SK-N-SH (cell line): ENCODE measurements at regions not wholly inside any gene's neighbourhood (a gene's known extent, or its start where the extent isn't known, plus 50 kb on each side); places are given as distances from the start of the nearest gene placed in this dataset.

ENCODE experiments used
- CTCF ChIA-PET: fragments of 300-600, 350-600 bp; formaldehyde crosslinking; extraction: SDS; loops from one replicate; lab custom pipeline; 2021; lab: Yijun Ruan, JAX
- POLR2A ChIA-PET: fragments of 350-600 bp; sonication (Branson Sonifier 250); formaldehyde crosslinking; extraction: SDS; loops from one replicate; lab custom pipeline; 2020; ENCODE audit warnings: antibody characterized with exemption, inconsistent platforms; lab: Yijun Ruan, JAX
- DNase-seq: peaks from one replicate; pipeline ENCODE4 v3.0.0; 2012
- H2AFZ ChIP-seq: fragments of 200-600 bp; sonication (generic); 2 replicates; pipeline ENCODE4 v1.8.1; 2016; ENCODE audit warnings: antibody characterized with exemption, mild to moderate bottlenecking, low read depth
- H3F3A ChIP-seq: fragments of 200-600 bp; sonication (generic); replicated peaks from 2 replicates; pipeline ENCODE3; 2016; ENCODE audit warnings: antibody characterized with exemption, mild to moderate bottlenecking; ENCODE audit not compliant: insufficient read depth
- H3K27ac ChIP-seq, 2 experiments: fragments of 200-500 bp in 1 of 2; fragments of 200-600 bp in 1 of 2; sonication (Bioruptor generic) in 1 of 2; sonication (generic), shearing (Covaris generic) in 1 of 2; 2 replicates each; pipeline versions ENCODE4 v1.5.1 to v1.6.1; 2014 to 2016; ENCODE audit warnings: low read depth in 2 of 2, inconsistent platforms in 1 of 2, low read length in 1 of 2, mild to moderate bottlenecking in 1 of 2, mixed read lengths in 1 of 2
- H3K27me3 ChIP-seq: fragments of 200-600 bp; sonication (generic), shearing (Covaris generic); 2 replicates; pipeline ENCODE4 v1.6.1; 2016; ENCODE audit warnings: mixed run types; ENCODE audit not compliant: insufficient read depth
- H3K36me3 ChIP-seq, 2 experiments: fragments of 200-500 bp in 1 of 2; fragments of 200-600 bp in 1 of 2; sonication (Bioruptor generic) in 1 of 2; sonication (generic) in 1 of 2; replicated peaks in 1 of 2; 2 replicates each; pipeline versions ENCODE3 to v1.5.1; 2014 to 2016; ENCODE audit warnings: low read length in 1 of 2, mild to moderate bottlenecking in 1 of 2; ENCODE audit not compliant: insufficient read depth in 2 of 2, control insufficient read depth in 1 of 2
- H3K4me1 ChIP-seq, 2 experiments: fragments of 200-500 bp in 1 of 2; fragments of 200-600 bp in 1 of 2; sonication (Bioruptor generic) in 1 of 2; sonication (generic), shearing (Covaris generic) in 1 of 2; 2 replicates each; pipeline versions ENCODE4 v1.5.1 to v1.6.1; 2014 to 2016; ENCODE audit warnings: low read depth in 1 of 2, low read length in 1 of 2, mixed run types in 1 of 2; ENCODE audit not compliant: insufficient read depth in 2 of 2, control insufficient read depth in 1 of 2
- H3K4me2 ChIP-seq: fragments of 200-600 bp; sonication (generic), shearing (Covaris generic); 2 replicates; pipeline ENCODE4 v1.6.1; 2017; ENCODE audit warnings: mixed run types
- H3K4me3 ChIP-seq, 2 experiments: fragments of 200-500 bp in 1 of 2; fragments of 200-600 bp in 1 of 2; sonication (Bioruptor generic) in 1 of 2; sonication (generic), shearing (Covaris generic) in 1 of 2; 2 replicates each; pipeline versions ENCODE4 v1.5.1 to v1.8.1; 2014 to 2016; ENCODE audit warnings: low read depth in 2 of 2, inconsistent platforms in 1 of 2, low read length in 1 of 2, mild to moderate bottlenecking in 1 of 2, mixed read lengths in 1 of 2, moderate library complexity in 1 of 2
- H3K79me2 ChIP-seq: fragments of 200-600 bp; sonication (generic); 2 replicates; pipeline ENCODE4 v1.8.1; 2017; ENCODE audit warnings: mild to moderate bottlenecking; ENCODE audit not compliant: insufficient read depth
- H3K9ac ChIP-seq: fragments of 200-600 bp; sonication (generic); 2 replicates; pipeline ENCODE4 v1.6.1; 2017; ENCODE audit warnings: mixed run types
- H3K9me2 ChIP-seq: fragments of 200-600 bp; sonication (generic); 2 replicates; pipeline ENCODE4 v1.6.1; 2017; ENCODE audit warnings: mixed run types
- H3K9me3 ChIP-seq: fragments of 200-600 bp; sonication (generic); 2 replicates; pipeline ENCODE4 v1.6.1; 2017; ENCODE audit warnings: mixed run types, mild to moderate bottlenecking, moderate library complexity
- H4K20me1 ChIP-seq: fragments of 200-600 bp; sonication (generic); 2 replicates; pipeline ENCODE4 v1.6.1; 2017; ENCODE audit warnings: mild to moderate bottlenecking, mixed run types; ENCODE audit not compliant: insufficient read depth
- CHD2 ChIP-seq: fragments of 150-350 bp; IDR thresholded peaks from 2 replicates; pipeline ENCODE4 v1.6.1; 2018; ENCODE audit warnings: low read length; ENCODE audit not compliant: partially characterized antibody
- EP300 ChIP-seq, 2 experiments: IDR thresholded peaks; 2 replicates each; pipeline versions ENCODE4 v1.4.0 to v1.6.1; 2012; ENCODE audit warnings: borderline replicate concordance in 1 of 2, low read depth in 1 of 2, low read length in 1 of 2
- FOXJ3 ChIP-seq: sonication (generic); formaldehyde crosslinking; IDR thresholded peaks from 2 replicates; pipeline ENCODE4 v1.5.1; 2020; ENCODE audit warnings: mild to moderate bottlenecking, missing genetic modification reagents
- FOXM1 ChIP-seq: IDR thresholded peaks from 2 replicates; pipeline ENCODE4 v1.4.0; 2012; ENCODE audit warnings: low read depth, mild to moderate bottlenecking
- MXI1 ChIP-seq: IDR thresholded peaks from 2 replicates; pipeline ENCODE4 v1.6.1; 2012; ENCODE audit warnings: mild to moderate bottlenecking, low read depth, low read length, improper control_type of control experiment
- NFIC ChIP-seq: IDR thresholded peaks from 2 replicates; pipeline ENCODE4 v1.4.0; 2012; ENCODE audit warnings: borderline replicate concordance
- NRF1 ChIP-seq: IDR thresholded peaks from 2 replicates; pipeline ENCODE4 v1.6.1; 2012; ENCODE audit warnings: low read depth, mild to moderate bottlenecking, low read length
- RXRA ChIP-seq: IDR thresholded peaks from 2 replicates; pipeline ENCODE4 v1.4.0; 2012; ENCODE audit warnings: low read depth, mild to moderate bottlenecking, borderline replicate concordance
- SIN3A ChIP-seq: IDR thresholded peaks from 2 replicates; pipeline ENCODE4 v1.6.1; 2012; ENCODE audit warnings: low read depth, mild to moderate bottlenecking, low read length, moderate library complexity, borderline replicate concordance
- WGBS: methylation state at CpG from one replicate; pipeline ENCODE4 v1.1.6; 2017; ENCODE audit warnings: low lambda C conversion rate; 5-methylcytosine and 5-hydroxymethylcytosine counted together
- TF ChIP-seq, protein P1 (sequence below): fragments of 200-600 bp; sonication (generic); IDR thresholded peaks from 2 replicates; pipeline ENCODE4 v1.6.1; 2017; ENCODE audit warnings: antibody characterized with exemption, mild to moderate bottlenecking, moderate library complexity
- TF ChIP-seq, protein P2 (sequence below): IDR thresholded peaks from 2 replicates; pipeline ENCODE4 v1.4.0; 2012; ENCODE audit warnings: low read depth, borderline replicate concordance
- TF ChIP-seq, protein P3 (sequence below): fragments of 150-350 bp; IDR thresholded peaks from 2 replicates; pipeline ENCODE4 v1.6.1; 2017; ENCODE audit warnings: antibody characterized with exemption, low read length, low read depth, borderline replicate concordance
- TF ChIP-seq, protein P4 (sequence below): IDR thresholded peaks from 2 replicates; pipeline ENCODE4 v1.4.0; 2012; ENCODE audit warnings: low read depth, borderline replicate concordance

- H3K4me2 ChIP-seq, result no peak overlapping the region
- POLR2A ChIA-PET, result no interaction called here
- no peak overlapping the region for H3K27ac ChIP-seq
- no peaks in the 10 kb centered on the region for H3K9me3 ChIP-seq
- H3F3A ChIP-seq, result no peaks in the 10 kb centered on the region
- H4K20me1 ChIP-seq, result no peaks in the 10 kb centered on the region
- CTCF ChIA-PET, result interaction anchor here (0.9 to 2.3 kb wide), 2 partner anchors 8 to 9 kb away, joined by 3 to 5 read pairs; no protein-coding TSS in a partner anchor
- H3K79me2 ChIP-seq, result no peaks in the 10 kb centered on the region
- 78% methylated on average over 2 of the region's 2 CpGs for WGBS
- H3K4me3 ChIP-seq, result no peak overlapping the region
- no peaks in the 10 kb centered on the region for H3K27me3 ChIP-seq
- H3K4me1 ChIP-seq, result peaks cover 0 to 3% of the 10 kb centered on the region in 2 experiments; a peak in 1 of 4 replicates
- H3K36me3 ChIP-seq, result no peaks in the 10 kb centered on the region
- H3K9me2 ChIP-seq, result no peaks in the 10 kb centered on the region
- H2AFZ ChIP-seq, result no peak overlapping the region
- TF ChIP-seq, protein P1, sequence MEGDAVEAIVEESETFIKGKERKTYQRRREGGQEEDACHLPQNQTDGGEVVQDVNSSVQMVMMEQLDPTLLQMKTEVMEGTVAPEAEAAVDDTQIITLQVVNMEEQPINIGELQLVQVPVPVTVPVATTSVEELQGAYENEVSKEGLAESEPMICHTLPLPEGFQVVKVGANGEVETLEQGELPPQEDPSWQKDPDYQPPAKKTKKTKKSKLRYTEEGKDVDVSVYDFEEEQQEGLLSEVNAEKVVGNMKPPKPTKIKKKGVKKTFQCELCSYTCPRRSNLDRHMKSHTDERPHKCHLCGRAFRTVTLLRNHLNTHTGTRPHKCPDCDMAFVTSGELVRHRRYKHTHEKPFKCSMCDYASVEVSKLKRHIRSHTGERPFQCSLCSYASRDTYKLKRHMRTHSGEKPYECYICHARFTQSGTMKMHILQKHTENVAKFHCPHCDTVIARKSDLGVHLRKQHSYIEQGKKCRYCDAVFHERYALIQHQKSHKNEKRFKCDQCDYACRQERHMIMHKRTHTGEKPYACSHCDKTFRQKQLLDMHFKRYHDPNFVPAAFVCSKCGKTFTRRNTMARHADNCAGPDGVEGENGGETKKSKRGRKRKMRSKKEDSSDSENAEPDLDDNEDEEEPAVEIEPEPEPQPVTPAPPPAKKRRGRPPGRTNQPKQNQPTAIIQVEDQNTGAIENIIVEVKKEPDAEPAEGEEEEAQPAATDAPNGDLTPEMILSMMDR, result no peak
- TF ChIP-seq, protein P2, sequence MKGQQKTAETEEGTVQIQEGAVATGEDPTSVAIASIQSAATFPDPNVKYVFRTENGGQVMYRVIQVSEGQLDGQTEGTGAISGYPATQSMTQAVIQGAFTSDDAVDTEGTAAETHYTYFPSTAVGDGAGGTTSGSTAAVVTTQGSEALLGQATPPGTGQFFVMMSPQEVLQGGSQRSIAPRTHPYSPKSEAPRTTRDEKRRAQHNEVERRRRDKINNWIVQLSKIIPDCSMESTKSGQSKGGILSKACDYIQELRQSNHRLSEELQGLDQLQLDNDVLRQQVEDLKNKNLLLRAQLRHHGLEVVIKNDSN, result no peak
- TF ChIP-seq, protein P3, sequence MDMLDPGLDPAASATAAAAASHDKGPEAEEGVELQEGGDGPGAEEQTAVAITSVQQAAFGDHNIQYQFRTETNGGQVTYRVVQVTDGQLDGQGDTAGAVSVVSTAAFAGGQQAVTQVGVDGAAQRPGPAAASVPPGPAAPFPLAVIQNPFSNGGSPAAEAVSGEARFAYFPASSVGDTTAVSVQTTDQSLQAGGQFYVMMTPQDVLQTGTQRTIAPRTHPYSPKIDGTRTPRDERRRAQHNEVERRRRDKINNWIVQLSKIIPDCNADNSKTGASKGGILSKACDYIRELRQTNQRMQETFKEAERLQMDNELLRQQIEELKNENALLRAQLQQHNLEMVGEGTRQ, result no peak
- TF ChIP-seq NFIC (no peak), FOXJ3 (CRISPR knock-in tag) (no peak), EP300 (IDR thresholded peaks at IDR 0.05; ENCODE audit: borderline replicate concordance in 1 of 2, low read depth in 1 of 2, low read length in 1 of 2) (no peak), SIN3A (no peak), FOXM1 (no peak), RXRA (no peak), MXI1 (no peak), NRF1 (no peak), CHD2 (no peak)
- TF ChIP-seq, protein P4, sequence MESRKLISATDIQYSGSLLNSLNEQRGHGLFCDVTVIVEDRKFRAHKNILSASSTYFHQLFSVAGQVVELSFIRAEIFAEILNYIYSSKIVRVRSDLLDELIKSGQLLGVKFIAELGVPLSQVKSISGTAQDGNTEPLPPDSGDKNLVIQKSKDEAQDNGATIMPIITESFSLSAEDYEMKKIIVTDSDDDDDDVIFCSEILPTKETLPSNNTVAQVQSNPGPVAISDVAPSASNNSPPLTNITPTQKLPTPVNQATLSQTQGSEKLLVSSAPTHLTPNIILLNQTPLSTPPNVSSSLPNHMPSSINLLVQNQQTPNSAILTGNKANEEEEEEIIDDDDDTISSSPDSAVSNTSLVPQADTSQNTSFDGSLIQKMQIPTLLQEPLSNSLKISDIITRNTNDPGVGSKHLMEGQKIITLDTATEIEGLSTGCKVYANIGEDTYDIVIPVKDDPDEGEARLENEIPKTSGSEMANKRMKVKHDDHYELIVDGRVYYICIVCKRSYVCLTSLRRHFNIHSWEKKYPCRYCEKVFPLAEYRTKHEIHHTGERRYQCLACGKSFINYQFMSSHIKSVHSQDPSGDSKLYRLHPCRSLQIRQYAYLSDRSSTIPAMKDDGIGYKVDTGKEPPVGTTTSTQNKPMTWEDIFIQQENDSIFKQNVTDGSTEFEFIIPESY, result no peak
- TF ChIP-seq, all 33 proteins: peak for 0
- no peak overlapping the region for H3K9ac ChIP-seq
- DNase-seq, result no peak
These were observed 274.1 kb downstream of the ZEB1 start for GRCh38 chr10:31593124-31593523.
